Keratinocyte (primary cell): ENCODE measurements at regions not wholly inside any gene's neighbourhood (a gene's known extent, or its start where the extent isn't known, plus 50 kb on each side); places are given as distances from the start of the nearest gene placed in this dataset.

ENCODE experiments used
- CTCF ChIP-seq, 3 experiments: IDR thresholded peaks in 1 of 3; conservative IDR thresholded peaks in 1 of 3; optimal IDR thresholded peaks in 1 of 3; 2 replicates in 2 of 3; 3 replicates in 1 of 3; pipeline versions ENCODE3 to v1.5.1; 2011; ENCODE audit warnings: low read length in 3 of 3, mild to moderate bottlenecking in 3 of 3, moderate library complexity in 2 of 3, control low read depth in 1 of 3, inconsistent platforms in 1 of 3; ENCODE audit not compliant: insufficient read depth in 2 of 3; ENCODE audit errors: extremely low read depth in 1 of 3
- EZH2 ChIP-seq: IDR thresholded peaks from one replicate; pipeline ENCODE4 v1.6.1; 2012; ENCODE audit warnings: inconsistent platforms, mild to moderate bottlenecking, low read length, moderate library complexity

- TF ChIP-seq EZH2 (no peak), CTCF (optimal IDR thresholded peaks at IDR 0.05 in 1 of 3, IDR thresholded peaks at IDR 0.05 in 1 of 3, conservative IDR thresholded peaks at IDR 0.05 in 1 of 3; ENCODE audit: extremely low read depth in 1 of 3, insufficient read depth in 2 of 3, low read length in 3 of 3) (no peak)
Measured at GRCh38 chr6:11370191-11371018, 137.9 kb upstream of the NEDD9 start.
